Liver (tissue), 8 donors: ENCODE measurements at regions not wholly inside any gene's neighbourhood (a gene's known extent, or its start where the extent isn't known, plus 50 kb on each side); places are given as distances from the start of the nearest gene placed in this dataset.

Source experiments
- DNase-seq: peaks from one replicate; pipeline ENCODE4 v3.0.0-alpha.2; 2017; ENCODE audit warnings: low spot score
- H3K27ac ChIP-seq, 2 donors: one replicate each; pipeline ENCODE4 v1.7.0; 2013; ENCODE audit warnings: inconsistent platforms in 2 of 2, low read length in 2 of 2, control low read depth in 1 of 2, low read depth in 1 of 2, mild to moderate bottlenecking in 1 of 2
- H3K27me3 ChIP-seq, 4 donors: one replicate each; pipeline versions ENCODE4 v1.6.1 to v1.7.0; 2013; ENCODE audit warnings: low read length in 3 of 4, inconsistent platforms in 1 of 4, mild to moderate bottlenecking in 1 of 4, moderate library complexity in 1 of 4; ENCODE audit not compliant: control insufficient read depth in 4 of 4, insufficient read depth in 4 of 4
- H3K36me3 ChIP-seq, 4 donors: one replicate each; pipeline versions ENCODE4 v1.6.1 to v1.7.0; 2013; ENCODE audit warnings: low read length in 3 of 4, mild to moderate bottlenecking in 3 of 4, low read depth in 1 of 4, moderate library complexity in 1 of 4; ENCODE audit not compliant: control insufficient read depth in 4 of 4, insufficient read depth in 3 of 4
- H3K4me1 ChIP-seq, 4 donors: one replicate each; pipeline versions ENCODE4 v1.6.1 to v1.7.0; 2013; ENCODE audit warnings: low read length in 3 of 4, mild to moderate bottlenecking in 3 of 4, moderate library complexity in 1 of 4; ENCODE audit not compliant: control insufficient read depth in 4 of 4, insufficient read depth in 4 of 4
- H3K4me3 ChIP-seq, 3 donors: one replicate each; pipeline versions ENCODE4 v1.6.1 to v1.7.0; 2013; ENCODE audit warnings: low read length in 3 of 3, control low read depth in 1 of 3, low read depth in 1 of 3, mild to moderate bottlenecking in 1 of 3
- H3K9ac ChIP-seq, 2 donors: one replicate each; pipeline ENCODE4 v1.7.0; 2013; ENCODE audit warnings: low read length in 2 of 2, mild to moderate bottlenecking in 2 of 2, moderate library complexity in 2 of 2, control low read depth in 1 of 2, low read depth in 1 of 2
- H3K9me3 ChIP-seq, 4 donors: one replicate each; pipeline versions ENCODE4 v1.6.1 to v1.7.0; 2013; ENCODE audit warnings: low read length in 3 of 4; ENCODE audit not compliant: control insufficient read depth in 4 of 4
- CTCF ChIP-seq: fragments of 150-350 bp; IDR thresholded peaks from 2 replicates; pipeline ENCODE4 v1.5.1; 2017; ENCODE audit warnings: improper control_type of control experiment, low read depth, low read length; ENCODE audit not compliant: missing input control
- FOXA1 ChIP-seq: IDR thresholded peaks from 2 replicates; pipeline ENCODE4 v1.6.1; 2016; ENCODE audit warnings: antibody characterized with exemption
- FOXA2 ChIP-seq: IDR thresholded peaks from 2 replicates; pipeline ENCODE4 v1.6.1; 2016; ENCODE audit warnings: antibody characterized with exemption
- GABPA ChIP-seq, 2 donors: IDR thresholded peaks in 1 of 2; conservative IDR thresholded peaks in 1 of 2; 2 replicates each; pipeline ENCODE4 v1.6.1; 2016; ENCODE audit warnings: antibody characterized with exemption in 2 of 2, mild to moderate bottlenecking in 1 of 2, moderate library complexity in 1 of 2
- HNF4A ChIP-seq, 2 donors: conservative IDR thresholded peaks; 2 replicates each; pipeline ENCODE4 v1.6.1; 2016; ENCODE audit warnings: antibody characterized with exemption in 2 of 2, mild to moderate bottlenecking in 2 of 2
- HNF4G ChIP-seq: IDR thresholded peaks from 2 replicates; pipeline ENCODE4 v1.6.1; 2016; ENCODE audit warnings: antibody characterized with exemption
- JUND ChIP-seq, 2 donors: IDR thresholded peaks; 2 replicates each; pipeline ENCODE4 v1.6.1; 2016; ENCODE audit warnings: antibody characterized with exemption in 2 of 2
- MAX ChIP-seq: IDR thresholded peaks from 2 replicates; pipeline ENCODE4 v1.6.1; 2016; ENCODE audit warnings: antibody characterized with exemption
- RAD21 ChIP-seq, 2 donors: IDR thresholded peaks; 2 replicates each; pipeline ENCODE4 v1.6.1; 2016; ENCODE audit warnings: antibody characterized with exemption in 2 of 2, mild to moderate bottlenecking in 2 of 2
- RXRA ChIP-seq, 2 donors: IDR thresholded peaks; 2 replicates each; pipeline ENCODE4 v1.6.1; 2017 to 2018; ENCODE audit warnings: antibody characterized with exemption in 2 of 2, mild to moderate bottlenecking in 1 of 2
- SP1 ChIP-seq: IDR thresholded peaks from 2 replicates; pipeline ENCODE4 v1.6.1; 2018; ENCODE audit warnings: antibody characterized with exemption, mild to moderate bottlenecking
- TAF1 ChIP-seq: conservative IDR thresholded peaks from 2 replicates; pipeline ENCODE4 v1.6.1; 2016; ENCODE audit warnings: antibody characterized with exemption, mild to moderate bottlenecking
- YY1 ChIP-seq: IDR thresholded peaks from 2 replicates; pipeline ENCODE4 v1.6.1; 2016; ENCODE audit warnings: antibody characterized with exemption, mild to moderate bottlenecking
- ZBTB33 ChIP-seq: IDR thresholded peaks from 2 replicates; pipeline ENCODE4 v1.6.1; 2016; ENCODE audit warnings: antibody characterized with exemption
- WGBS: extraction: QIAGEN DNeasy Blood & Tissue Kit; methylation state at CpG from one replicate; pipeline ENCODE4 v1.1.7; 2013; 5-methylcytosine and 5-hydroxymethylcytosine counted together
- TF ChIP-seq, protein P1 (sequence below): IDR thresholded peaks from 2 replicates; pipeline ENCODE4 v1.6.1; 2016; ENCODE audit warnings: antibody characterized with exemption
- TF ChIP-seq, protein P2 (sequence below): IDR thresholded peaks from 2 replicates; pipeline ENCODE4 v1.6.1; 2016; ENCODE audit warnings: antibody characterized with exemption, mild to moderate bottlenecking
- donor health status: healthy.
- donor health status: healthy.
- donor health status: healthy.
- donor health status: healthy.
- donor health status: healthy.

DNA sequence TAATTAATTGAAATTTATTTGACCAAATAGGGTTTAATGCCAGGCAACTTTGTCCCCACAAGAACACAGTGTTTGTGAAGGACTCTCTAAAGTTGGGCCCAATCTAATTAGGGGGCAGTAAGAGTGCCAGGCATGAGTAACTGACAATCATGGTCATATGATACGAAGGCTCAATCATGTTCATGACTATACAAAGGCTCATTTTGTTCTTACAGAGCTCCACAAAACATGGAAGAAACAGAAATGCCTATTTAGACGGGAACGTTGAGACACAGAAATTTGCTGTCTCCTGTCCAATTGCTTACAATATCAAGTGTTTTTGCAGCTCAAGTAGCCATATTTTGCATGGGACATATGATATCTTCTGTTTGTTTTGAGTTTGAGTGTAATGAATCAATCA is 391.1 kb downstream of the SI start:
- Histone ChIP-seq H3K36me3 (no peaks in the 10 kb centered on the region), H3K27ac (no peak overlapping the region), H3K4me1 (no peaks in the 10 kb centered on the region), H3K9ac (no peak overlapping the region), H3K27me3 (no peaks in the 10 kb centered on the region), H3K4me3 (no peak overlapping the region), H3K9me3 (no peaks in the 10 kb centered on the region)
- no peak for TF ChIP-seq CTCF
- TF ChIP-seq JUND (IDR thresholded peaks at IDR 0.05) = no peak
- TF ChIP-seq, protein P1, sequence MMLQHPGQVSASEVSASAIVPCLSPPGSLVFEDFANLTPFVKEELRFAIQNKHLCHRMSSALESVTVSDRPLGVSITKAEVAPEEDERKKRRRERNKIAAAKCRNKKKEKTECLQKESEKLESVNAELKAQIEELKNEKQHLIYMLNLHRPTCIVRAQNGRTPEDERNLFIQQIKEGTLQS = no peak
- no peak for TF ChIP-seq ZBTB33
- DNase-seq = no peak
- WGBS = 87% methylated on average over 3 of the region's 3 CpGs

- no peaks in the 10 kb centered on the region for H3K36me3 ChIP-seq
- no peaks in the 10 kb centered on the region for H3K9me3 ChIP-seq
- TF ChIP-seq JUND (IDR thresholded peaks at IDR 0.05) (no peak), MAX (no peak), FOXA2 (no peak)
- TF ChIP-seq, protein P2, sequence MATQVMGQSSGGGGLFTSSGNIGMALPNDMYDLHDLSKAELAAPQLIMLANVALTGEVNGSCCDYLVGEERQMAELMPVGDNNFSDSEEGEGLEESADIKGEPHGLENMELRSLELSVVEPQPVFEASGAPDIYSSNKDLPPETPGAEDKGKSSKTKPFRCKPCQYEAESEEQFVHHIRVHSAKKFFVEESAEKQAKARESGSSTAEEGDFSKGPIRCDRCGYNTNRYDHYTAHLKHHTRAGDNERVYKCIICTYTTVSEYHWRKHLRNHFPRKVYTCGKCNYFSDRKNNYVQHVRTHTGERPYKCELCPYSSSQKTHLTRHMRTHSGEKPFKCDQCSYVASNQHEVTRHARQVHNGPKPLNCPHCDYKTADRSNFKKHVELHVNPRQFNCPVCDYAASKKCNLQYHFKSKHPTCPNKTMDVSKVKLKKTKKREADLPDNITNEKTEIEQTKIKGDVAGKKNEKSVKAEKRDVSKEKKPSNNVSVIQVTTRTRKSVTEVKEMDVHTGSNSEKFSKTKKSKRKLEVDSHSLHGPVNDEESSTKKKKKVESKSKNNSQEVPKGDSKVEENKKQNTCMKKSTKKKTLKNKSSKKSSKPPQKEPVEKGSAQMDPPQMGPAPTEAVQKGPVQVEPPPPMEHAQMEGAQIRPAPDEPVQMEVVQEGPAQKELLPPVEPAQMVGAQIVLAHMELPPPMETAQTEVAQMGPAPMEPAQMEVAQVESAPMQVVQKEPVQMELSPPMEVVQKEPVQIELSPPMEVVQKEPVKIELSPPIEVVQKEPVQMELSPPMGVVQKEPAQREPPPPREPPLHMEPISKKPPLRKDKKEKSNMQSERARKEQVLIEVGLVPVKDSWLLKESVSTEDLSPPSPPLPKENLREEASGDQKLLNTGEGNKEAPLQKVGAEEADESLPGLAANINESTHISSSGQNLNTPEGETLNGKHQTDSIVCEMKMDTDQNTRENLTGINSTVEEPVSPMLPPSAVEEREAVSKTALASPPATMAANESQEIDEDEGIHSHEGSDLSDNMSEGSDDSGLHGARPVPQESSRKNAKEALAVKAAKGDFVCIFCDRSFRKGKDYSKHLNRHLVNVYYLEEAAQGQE = no peak
- DNase-seq = no peak
- no peaks in the 10 kb centered on the region for H3K4me1 ChIP-seq
- no peak overlapping the region for H3K9ac ChIP-seq
- H3K27me3 ChIP-seq = no peaks in the 10 kb centered on the region
- WGBS = 46% methylated on average over 3 of the region's 3 CpGs
- H3K4me3 ChIP-seq = no peak overlapping the region
- H3K27ac ChIP-seq = no peak overlapping the region
Measured at GRCh38 chr3:164683489-164683888, 394.8 kb downstream of the SI start.

DNA sequence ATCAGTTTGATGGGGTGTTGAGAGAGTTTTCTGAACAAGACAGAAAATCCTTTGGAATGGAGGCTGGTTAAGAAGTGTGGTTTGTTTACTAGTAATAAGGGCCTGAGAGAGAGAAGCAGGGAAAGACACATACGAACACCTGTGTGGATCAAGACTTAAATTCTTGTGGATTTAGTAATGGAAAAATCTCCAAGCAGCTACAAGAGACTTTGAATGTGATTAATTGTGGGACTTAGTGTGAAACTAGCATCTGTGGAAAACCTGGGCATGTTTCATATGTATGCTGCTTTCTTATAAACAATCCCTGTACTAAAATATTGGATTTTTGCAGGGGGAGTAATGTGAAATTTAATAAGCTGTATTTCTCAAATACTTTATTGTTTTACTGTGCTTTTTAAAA is 399.1 kb downstream of the SI start:
- H3K36me3 ChIP-seq = no peaks in the 10 kb centered on the region
- 82% methylated on average over 1 of the region's 1 CpG for WGBS
- no peak overlapping the region for H3K4me3 ChIP-seq
- TF ChIP-seq HNF4A (conservative IDR thresholded peaks at IDR 0.05) = no peak
- TF ChIP-seq, protein P1 = no peak
- TF ChIP-seq MAX = no peak
- TF ChIP-seq RAD21 (IDR thresholded peaks at IDR 0.05) = no peak
- TF ChIP-seq RXRA (IDR thresholded peaks at IDR 0.05) = no peak
- no peak for TF ChIP-seq HNF4G
- TF ChIP-seq GABPA (IDR thresholded peaks at IDR 0.05 in 1 of 2, conservative IDR thresholded peaks at IDR 0.05 in 1 of 2) = no peak
- no peak for TF ChIP-seq TAF1
- TF ChIP-seq YY1 = no peak
- no peak for TF ChIP-seq FOXA1
- no peak for TF ChIP-seq SP1
- DNase-seq = no peak
- H3K9ac ChIP-seq = no peak overlapping the region
- H3K27ac ChIP-seq = no peak overlapping the region
- no peaks in the 10 kb centered on the region for H3K4me1 ChIP-seq
- no peaks in the 10 kb centered on the region for H3K9me3 ChIP-seq
- H3K27me3 ChIP-seq = no peaks in the 10 kb centered on the region
